ENCODE measurements at regions not wholly inside any gene's neighbourhood (a gene's known extent, or its start where the extent isn't known, plus 50 kb on each side); places are given as distances from the start of the nearest gene placed in this dataset.

GRCh38 chrX:39982948-39983347 lies 114.8 kb downstream of the BCOR start:
- DNase-seq (ENCODE audit: low read depth in 2 of 2): no peak

GRCh38 chrX:39983715-39984114 lies 114.0 kb downstream of the BCOR start:
- DNase-seq (ENCODE audit: low read depth in 2 of 2): no peak

GRCh38 chrX:39984191-39984956 lies 113.4 kb downstream of the BCOR start:
- DNase-seq (ENCODE audit: low read depth in 2 of 2): no peak

GRCh38 chrX:39985071-39985470 lies 112.7 kb downstream of the BCOR start:
- DNase-seq (ENCODE audit: low read depth in 2 of 2): no peak

GRCh38 chrX:39985551-39985950 lies 112.2 kb downstream of the BCOR start:
- DNase-seq (ENCODE audit: low read depth in 2 of 2): no peak

- DNase-seq (ENCODE audit: low read depth in 2 of 2): no peak
Measured at GRCh38 chrX:39988496-39988895, 109.3 kb downstream of the BCOR start.

- no peak for DNase-seq (ENCODE audit: low read depth in 2 of 2)
Measured at GRCh38 chrX:39990388-39990787, 107.4 kb downstream of the BCOR start.

- no peak for DNase-seq (ENCODE audit: low read depth in 2 of 2)
Measured at GRCh38 chrX:39992300-39992699, 105.5 kb downstream of the BCOR start.

GRCh38 chrX:39995457-39995856 lies 102.3 kb downstream of the BCOR start:
- DNase-seq (ENCODE audit: low read depth in 2 of 2): no peak

- no peak for DNase-seq (ENCODE audit: low read depth in 2 of 2)
Measured at GRCh38 chrX:39996536-39996935, 101.2 kb downstream of the BCOR start.

GRCh38 chrX:39998636-39999406 lies 98.9 kb downstream of the BCOR start:
- no peak for DNase-seq (ENCODE audit: low read depth in 2 of 2)

Data from activated CD8-positive, alpha-beta memory T cell treated with anti-CD3 and anti-CD28 coated beads for 4 hours (primary cell).